ENCODE measurements at regions not wholly inside any gene's neighbourhood (a gene's known extent, or its start where the extent isn't known, plus 50 kb on each side); places are given as distances from the start of the nearest gene placed in this dataset.

GRCh38 chr7:16978358-16979244 is 96.8 kb upstream of the AGR3 start:
- DNase-seq = no peak

- DNase-seq = no peak
These were observed 98.8 kb upstream of the AGR3 start for GRCh38 chr7:16980539-16980938.

GRCh38 chr7:16982640-16983350 is 101.0 kb upstream of the AGR3 start:
- DNase-seq = no peak

- DNase-seq = no peak
These were observed 102.6 kb upstream of the AGR3 start for GRCh38 chr7:16984375-16984774.

- DNase-seq = no peak
These were observed 103.8 kb upstream of the AGR3 start for GRCh38 chr7:16985621-16986020.

GRCh38 chr7:16986755-16987154 is 105.0 kb upstream of the AGR3 start:
- no peak for DNase-seq

GRCh38 chr7:16989811-16990413 is 108.1 kb upstream of the AGR3 start:
- peak; percentile 48 for DNase-seq

GRCh38 chr7:16991551-16991950 is 109.8 kb upstream of the AGR3 start:
- DNase-seq = no peak

- DNase-seq = no peak
These were observed 111.8 kb upstream of the AGR3 start for GRCh38 chr7:16993543-16993942.

- DNase-seq = no peak
These were observed 116.8 kb upstream of the AGR3 start for GRCh38 chr7:16998481-16999051.

- DNase-seq = no peak
These were observed 117.9 kb upstream of the AGR3 start for GRCh38 chr7:16999541-17000267.

- DNase-seq = no peak
These were observed 123.5 kb upstream of the AGR3 start for GRCh38 chr7:17005271-17005670.

GRCh38 chr7:17007841-17008240 is 126.1 kb upstream of the AGR3 start:
- no peak for DNase-seq

- DNase-seq = no peak
These were observed 127.4 kb upstream of the AGR3 start for GRCh38 chr7:17009007-17009719.

- DNase-seq = no peak
These were observed 128.2 kb upstream of the AGR3 start for GRCh38 chr7:17009933-17010332.

GRCh38 chr7:17010637-17011300 is 129.0 kb upstream of the AGR3 start:
- DNase-seq = no peak

GRCh38 chr7:17013204-17013603 is 131.4 kb upstream of the AGR3 start:
- DNase-seq = no peak

GRCh38 chr7:17014686-17015085 is 132.9 kb upstream of the AGR3 start:
- DNase-seq = no peak

GRCh38 chr7:17015598-17016031 is 133.8 kb upstream of the AGR3 start:
- DNase-seq = no peak

- DNase-seq = no peak
These were observed 134.7 kb upstream of the AGR3 start for GRCh38 chr7:17016402-17017010.

Measured in left kidney (tissue), 1 donor.